HG02870 (cell line): ENCODE measurements at regions not wholly inside any gene's neighbourhood (a gene's known extent, or its start where the extent isn't known, plus 50 kb on each side); places are given as distances from the start of the nearest gene placed in this dataset.
"Not testable (repeated sequence)": the region's sequence is repeated elsewhere in the genome, so short reads cannot be mapped to it uniquely, and the experiment has no call there.

ENCODE experiments used
- ATAC-seq: cut with Tn5 transposase; IDR thresholded peaks from one replicate; pipeline ENCODE4 v1.9.1; 2021; ENCODE audit warnings: mild to moderate bottlenecking, moderate library complexity; ENCODE audit not compliant: unreplicated experiment

DNA sequence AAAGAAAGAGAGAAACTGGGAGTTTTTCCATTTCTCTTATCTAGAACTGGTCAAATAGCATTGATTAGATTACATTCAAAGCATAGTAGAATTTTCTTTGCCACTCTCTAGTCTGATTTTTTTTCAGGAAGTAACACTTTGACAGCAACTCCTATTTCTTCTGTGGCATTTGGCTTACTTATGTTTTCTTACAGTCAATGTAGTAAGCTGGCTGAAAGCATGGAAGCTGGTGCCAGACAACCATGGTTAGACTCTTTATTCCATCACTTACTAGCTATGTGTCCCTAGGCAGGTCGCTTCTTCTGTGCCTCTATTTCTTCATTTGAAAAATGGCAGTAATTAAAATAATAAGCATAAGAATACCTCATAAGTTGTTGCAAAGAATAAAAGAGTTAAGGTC lies 54.2 kb upstream of the OPRM1 start:
- no peak for ATAC-seq

DNA sequence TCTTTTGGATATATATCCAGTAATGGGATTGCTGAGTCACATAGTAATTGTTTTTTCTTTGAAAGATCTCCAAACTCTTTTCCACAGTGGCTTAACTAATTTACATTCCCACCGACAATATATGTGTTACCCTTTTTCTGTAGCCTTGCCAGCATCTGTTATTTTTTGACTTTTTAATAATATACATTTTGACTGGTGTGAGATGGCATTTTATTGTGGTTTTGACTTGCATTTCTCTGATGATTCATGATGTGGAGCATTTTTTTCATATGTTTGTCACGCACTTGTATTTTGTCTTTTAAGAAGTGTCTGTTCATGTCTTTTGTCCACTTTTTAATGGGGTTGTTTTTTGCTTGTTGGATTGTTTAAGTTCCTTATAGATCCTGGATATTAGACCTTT lies 58.9 kb upstream of the OPRM1 start:
- no peak for ATAC-seq

DNA sequence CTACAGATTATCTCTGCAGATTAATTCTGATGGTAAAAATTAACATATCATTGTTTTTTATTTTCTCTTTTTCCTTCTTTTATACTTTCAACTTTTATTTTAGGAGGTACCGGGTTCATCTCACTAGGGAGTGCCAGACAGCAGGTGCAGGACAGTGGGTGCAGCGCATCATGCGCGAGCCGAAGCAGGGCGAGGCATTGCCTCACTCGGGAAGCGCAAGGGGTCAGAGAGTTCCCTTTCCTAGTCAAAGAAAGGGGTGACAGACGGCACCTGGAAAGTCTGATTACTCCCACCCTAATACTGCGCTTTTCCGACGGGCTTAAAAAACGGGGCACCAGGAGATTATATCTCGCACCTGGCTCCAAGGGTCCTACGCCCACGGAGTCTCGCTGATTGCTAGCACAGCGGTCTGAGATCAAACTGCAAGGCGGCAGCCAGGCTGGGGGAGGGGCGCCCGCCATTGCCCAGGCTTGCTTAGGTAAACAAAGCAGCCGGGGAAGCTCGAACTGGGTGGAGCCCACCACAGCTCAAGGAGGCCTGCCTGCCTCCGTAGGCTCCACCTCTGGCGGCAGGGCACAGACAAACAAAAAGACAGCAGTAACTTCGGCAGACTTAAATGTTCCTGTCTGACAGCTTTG lies 60.0 kb upstream of the OPRM1 start:
- ATAC-seq: not testable (repeated sequence)

DNA sequence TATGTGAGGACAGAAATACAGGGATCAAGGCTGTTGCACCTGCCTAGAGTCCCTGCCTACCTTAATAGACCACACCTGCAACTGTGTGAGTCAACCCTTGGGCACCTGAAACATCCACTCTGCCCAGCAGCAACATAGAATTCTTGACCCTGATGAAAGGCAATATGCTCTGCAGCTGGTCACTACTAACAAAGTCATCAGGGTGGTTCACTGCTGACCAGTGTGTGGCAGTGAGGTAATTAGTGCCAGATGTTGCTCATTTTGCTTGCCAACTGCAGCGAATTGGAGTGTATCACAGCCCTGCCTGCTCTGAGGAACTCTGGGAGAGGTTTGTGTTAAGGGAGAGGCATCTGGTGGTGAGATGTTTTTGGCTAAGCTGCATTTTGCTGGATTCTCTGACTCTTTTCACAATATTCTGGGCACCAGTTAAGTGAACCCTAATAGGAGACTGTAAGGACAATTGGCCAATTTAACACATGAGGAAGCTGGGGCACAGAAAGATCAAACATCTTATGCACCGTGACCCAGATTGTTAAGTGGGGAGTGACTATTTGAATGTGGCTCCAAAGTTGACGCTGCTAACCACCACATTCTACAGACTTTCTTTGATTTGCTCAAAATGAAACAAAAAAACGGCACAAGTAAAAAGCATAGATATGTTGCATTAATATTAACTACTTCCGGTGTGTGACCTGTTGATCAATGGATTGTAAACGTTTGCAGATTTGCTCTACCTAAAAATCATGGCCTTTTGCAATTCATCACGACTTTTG lies 61.9 kb upstream of the OPRM1 start:
- peak; percentile 90 for ATAC-seq

DNA sequence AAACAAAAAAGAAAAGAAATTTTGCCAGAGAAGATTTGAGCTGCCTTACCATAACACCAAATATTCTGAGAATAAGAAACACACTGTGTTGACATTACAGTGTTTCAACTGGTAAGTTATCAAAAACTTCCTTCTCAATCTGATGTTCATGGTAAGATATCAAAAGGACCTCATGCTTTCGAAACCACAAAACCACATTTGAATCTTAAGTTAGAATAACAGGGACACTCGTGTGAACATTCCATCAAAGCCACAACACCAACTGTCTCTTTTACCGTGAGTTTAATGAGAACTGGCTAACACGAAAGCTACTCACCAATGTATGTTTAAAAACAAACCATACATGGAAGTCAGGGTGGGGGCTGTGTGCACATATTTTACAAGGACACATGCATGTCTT lies 73.0 kb upstream of the OPRM1 start:
- ATAC-seq: no peak

DNA sequence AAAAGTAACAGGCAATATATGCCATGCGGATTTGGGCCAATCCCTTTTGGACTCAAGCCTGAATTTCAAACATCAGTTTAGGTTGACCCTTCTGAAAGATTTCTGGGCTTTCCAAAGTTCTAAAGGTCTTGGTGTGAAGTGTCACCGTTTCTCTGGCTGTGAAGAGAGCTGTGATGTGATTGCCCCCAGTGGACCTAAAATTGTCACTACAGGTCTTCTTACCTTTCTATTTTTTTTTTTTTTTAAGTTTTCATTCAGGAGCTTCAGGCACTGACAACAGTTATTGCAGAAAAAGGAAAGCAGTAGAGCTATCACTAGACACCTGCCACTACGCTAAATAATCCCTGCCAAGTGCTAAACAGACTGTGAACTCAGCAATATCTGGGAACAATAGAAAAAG lies 75.7 kb upstream of the OPRM1 start:
- ATAC-seq: no peak

DNA sequence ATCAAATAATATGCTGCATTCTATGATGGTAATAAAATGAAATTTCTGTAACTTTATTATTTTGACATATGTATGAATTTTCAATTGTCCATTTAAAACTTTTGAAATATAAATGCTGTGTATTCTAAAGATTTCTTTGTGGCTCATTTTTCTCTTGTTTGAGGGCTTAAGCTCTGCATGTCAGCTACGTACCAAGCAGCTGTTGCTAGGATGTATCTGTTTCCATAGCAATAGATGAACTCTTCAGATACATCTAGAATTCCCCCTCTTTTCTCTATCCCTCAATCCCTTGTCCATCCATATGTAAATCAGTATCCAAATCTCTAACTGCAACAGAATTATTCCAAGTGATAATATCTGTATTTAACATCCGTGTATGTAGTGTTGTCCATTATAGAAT lies 76.5 kb upstream of the OPRM1 start:
- no peak for ATAC-seq

DNA sequence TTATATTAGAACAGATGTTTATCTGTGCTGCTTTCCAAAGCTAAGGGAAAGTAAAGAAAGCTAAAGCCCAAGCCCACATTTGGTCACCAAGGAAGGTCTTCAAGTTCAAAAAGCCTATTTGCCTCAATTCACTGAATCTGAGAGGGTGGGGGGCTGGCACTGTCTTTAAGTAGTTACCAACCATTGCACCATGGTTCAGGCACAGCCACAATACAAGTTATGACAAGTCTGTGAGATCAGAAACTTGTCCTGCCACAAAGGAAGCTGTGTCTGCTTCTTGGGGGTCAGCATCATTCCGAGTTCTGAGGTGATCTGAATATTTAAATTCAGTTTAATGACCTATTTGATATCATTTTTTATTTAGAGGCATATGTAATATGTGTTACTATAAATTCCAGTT lies 78.3 kb upstream of the OPRM1 start:
- no peak for ATAC-seq

DNA sequence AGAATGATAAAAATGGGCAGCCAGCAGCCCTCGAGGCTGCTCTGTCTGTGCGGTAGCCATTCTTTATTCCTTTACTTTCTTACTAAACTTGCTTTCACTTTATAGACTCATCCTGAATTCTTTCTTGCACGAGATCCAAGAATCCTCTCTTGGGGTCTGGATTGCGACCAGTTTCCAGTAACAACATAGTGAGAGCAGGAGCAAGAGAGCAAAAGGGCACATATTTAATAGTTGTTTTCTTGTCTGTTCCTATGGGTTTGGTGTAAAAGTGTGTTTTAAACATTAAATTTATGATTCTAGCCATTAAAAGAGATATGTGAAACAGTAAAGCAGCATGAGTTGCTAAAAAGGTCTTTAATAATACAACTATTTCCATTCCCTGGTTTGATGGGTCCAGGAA lies 78.8 kb upstream of the OPRM1 start:
- ATAC-seq: no peak

DNA sequence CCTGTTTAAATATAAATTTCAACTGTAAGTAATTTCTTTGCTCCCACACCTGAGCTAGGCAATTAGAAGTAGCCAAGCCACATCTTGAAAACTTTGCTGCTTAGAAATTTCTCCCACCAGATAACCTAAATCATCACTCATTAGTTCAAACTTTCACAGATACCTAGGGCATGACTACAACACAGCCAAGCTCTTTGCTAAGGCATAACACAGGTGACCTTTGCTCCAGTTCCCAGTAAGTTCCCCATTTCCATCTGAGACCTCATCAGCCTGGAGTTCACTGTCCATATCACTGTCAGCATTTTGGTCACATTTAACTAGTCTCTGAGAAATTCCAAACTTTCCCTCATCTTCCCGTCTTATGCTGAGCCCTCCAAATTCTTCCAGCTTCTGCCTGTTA lies 79.8 kb upstream of the OPRM1 start:
- no peak for ATAC-seq

DNA sequence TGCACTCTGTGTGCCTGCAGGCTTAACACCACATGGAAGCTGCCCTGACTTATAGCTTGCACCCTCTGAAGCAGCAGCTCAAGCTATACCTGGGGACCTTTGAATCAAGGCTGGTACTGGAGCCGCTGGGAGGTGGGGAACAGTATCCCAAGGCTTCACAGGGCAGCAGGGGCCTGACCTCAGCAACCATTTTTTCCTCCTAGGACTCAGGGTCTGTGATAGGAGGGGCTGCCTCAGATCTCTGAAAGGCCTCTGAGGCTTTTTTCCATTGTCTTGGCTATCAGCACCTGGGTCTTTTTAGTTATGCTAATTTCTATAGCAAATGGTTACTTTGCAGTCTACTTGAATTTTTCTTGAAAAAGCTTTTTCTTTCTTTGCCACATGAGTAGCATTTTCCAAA lies 80.2 kb upstream of the OPRM1 start:
- ATAC-seq: no peak

DNA sequence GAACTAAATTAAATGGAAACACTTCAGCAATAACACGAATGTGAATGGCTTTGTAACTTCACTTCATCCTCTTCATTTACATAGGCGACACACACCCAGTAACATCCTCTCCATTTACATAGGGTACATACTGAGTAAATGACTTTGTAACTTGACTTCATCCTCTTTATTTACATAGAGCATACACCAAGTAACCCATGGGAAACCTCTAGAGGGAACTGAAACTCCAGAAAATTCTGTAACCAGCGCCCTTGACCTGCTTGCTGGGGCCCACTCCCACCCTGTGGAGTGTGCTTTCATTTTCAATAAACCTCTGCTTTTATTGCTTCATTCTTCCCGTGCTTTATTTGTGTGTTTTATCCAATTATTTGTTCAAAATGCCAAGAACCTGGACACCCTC lies 81.6 kb upstream of the OPRM1 start:
- peak; percentile 96 for ATAC-seq

DNA sequence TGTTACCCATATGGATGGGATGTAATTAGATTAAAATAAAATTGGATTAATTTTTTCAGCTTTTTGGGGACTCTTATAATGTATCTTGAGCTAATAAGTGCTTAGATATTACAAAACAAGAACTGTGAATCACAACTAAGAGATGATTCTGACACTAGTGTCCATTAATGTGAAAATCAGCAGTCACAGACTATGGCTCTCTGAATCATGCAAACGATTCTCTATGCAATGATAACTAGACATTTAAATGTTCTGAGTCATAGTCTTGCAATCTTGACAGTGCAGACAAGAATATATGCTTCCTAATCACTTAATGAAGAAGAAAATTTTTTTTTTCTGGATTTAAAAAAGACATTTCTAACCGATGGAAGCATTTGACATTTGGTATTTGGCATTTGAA lies 82.2 kb upstream of the OPRM1 start:
- ATAC-seq: no peak

DNA sequence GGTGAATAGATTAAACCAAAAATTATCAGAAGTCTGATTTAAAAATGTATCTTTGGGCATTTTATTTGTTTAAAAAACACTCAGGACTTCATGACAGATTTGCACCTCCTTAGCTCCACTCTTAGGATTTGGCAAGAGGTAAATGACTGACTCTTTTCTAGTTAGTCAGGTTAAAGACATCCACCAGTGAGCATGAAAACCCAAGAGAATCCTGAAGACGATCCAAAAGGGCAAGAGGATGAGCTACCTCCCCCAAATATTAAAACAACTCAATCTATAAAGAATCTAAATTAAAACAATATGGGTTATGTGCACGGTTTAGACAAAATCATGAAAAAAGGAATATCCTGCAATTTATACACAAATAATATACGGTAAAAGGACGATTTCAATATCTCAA lies 89.4 kb upstream of the OPRM1 start:
- ATAC-seq: no peak

DNA sequence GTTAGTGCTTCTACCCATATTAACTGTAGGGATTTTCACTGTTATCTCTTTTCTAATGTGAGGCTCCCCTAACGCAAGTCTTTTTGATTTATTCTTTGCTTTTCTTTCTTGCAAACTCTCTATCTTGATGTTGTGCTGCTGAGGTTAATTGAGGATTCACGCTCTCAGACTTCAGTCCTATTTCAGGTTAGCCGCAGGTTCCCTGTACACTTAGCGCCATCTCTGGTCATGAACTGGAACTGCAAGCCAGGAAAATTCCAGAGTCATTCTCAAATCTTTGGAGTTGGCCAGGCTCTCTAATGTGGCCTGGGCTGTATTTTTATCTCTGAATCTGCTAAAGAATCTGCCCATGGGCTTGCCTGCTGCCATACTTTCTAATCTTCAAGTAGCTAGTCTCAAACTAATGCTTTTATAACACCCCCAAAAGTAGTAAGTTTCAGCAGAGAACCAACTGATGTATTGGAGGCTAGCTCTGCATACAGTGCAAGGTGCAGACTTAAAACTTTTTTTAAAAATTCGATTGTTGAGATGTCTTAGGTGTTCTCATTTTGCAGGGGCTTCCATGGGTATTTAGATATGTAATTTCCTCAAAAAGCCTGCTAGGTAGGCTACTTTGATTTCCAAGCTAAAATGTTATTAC lies 91.1 kb upstream of the OPRM1 start:
- ATAC-seq: peak; percentile 54

DNA sequence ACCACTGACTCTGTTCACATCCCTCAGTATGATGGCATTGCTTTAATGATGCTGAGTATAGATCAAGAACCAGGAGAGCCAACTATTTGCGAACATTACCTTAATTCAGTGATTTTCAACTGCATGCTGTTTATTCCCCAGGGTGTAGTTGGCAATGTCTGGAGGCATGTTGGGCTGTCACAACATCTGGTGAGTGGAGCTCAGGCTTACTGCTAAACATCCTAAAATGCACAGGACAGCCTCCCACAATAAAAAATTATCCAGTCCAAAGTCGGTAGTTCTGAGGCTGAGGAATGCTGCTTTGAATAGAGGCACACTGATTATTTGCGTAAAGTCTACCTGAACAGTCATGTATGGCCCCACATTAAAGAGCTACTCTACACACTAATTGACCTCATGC lies 94.8 kb upstream of the OPRM1 start:
- ATAC-seq: no peak

DNA sequence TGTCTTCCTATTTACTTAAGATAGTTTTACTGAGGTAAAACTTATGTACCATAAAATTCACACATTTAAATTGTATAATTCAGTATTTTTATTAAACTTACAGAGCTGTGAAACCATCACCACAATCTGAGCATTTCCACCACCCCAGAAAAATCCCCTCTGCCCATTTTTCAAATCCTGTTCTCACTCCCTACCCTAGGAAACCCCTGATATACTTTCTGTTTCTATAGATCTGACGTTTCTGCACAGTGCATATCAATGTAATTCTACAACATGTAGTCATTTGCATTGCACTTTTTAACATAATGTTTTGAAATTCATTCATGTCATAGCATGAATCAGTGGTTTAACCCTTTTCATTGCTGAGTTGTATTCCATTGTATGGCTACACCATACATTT lies 96.7 kb upstream of the OPRM1 start:
- no peak for ATAC-seq

DNA sequence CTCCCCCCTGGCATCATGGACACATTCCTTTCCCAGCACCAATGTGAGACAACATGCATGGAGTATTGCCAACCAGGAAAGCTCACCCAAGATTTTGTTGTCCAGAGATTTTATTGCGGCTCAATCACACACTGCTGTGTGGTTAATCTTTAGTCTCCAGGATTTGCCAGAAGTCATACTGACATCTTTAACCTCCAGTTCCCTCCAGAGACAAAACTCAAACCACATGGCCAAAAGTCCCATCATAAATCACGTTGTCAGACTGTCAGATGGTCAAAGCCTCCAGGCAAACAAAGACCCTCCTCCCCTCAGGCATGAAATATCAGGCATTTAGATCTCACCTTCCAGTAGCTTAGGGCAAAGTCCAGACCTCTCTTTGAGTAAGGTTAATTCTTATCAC lies 97.3 kb upstream of the OPRM1 start:
- ATAC-seq: no peak

DNA sequence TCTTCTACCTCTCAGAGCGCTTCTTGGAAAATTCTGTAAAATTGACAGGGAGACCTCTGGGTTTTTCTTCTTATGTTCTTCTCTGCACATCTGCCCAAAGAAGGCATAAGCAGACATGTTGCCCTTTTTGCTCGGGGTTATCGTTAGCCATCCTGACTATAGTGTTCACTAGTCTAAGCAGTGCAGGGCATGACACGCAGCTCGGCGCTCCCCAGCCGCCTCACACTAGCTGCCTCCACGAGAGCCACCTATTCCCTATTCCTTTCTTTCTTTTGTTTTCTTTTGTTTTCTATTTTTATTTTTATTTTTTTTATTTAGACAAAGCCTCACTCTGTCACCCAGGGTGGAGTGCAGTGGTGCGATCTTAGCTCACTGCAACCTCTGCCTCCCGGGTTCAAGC lies 100.2 kb upstream of the OPRM1 start:
- ATAC-seq: no peak

DNA sequence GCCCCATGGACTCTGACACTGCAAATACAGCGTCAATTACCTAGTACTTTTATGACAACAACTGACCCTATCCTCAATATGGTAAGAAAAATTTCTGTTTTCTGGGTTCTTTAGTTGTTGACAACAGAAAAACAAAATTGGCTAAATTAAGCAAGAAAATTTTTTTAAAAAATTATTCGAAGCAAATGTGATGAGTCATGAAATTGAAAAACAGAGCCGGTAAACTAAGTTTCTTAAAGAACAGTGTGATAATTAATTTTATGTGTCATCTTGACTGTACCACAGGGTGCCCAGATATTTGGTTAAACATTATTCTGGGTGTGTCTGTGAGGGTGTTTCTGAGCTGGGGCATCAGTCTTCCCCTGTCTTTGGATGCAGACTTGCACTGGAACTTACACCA lies 107.6 kb upstream of the OPRM1 start:
- no peak for ATAC-seq

DNA sequence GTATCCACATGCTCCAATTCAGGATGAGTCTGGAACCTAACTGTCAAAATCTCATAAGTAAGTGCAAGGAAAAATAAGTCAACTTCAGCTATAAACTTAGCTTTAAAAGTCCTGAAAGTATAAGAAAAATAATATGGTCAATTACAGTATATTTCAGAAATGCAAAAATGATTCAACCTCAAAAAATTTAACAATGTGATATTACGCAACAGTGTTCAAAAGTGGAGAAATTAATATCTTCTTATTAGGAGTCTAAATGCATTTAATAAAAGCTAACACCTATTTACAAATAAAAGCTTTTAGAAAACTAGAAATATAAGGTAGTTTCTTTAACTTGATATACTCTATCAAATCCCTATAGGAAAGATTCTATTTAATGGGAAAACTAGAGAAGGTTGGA lies 111.2 kb upstream of the OPRM1 start:
- ATAC-seq: no peak

DNA sequence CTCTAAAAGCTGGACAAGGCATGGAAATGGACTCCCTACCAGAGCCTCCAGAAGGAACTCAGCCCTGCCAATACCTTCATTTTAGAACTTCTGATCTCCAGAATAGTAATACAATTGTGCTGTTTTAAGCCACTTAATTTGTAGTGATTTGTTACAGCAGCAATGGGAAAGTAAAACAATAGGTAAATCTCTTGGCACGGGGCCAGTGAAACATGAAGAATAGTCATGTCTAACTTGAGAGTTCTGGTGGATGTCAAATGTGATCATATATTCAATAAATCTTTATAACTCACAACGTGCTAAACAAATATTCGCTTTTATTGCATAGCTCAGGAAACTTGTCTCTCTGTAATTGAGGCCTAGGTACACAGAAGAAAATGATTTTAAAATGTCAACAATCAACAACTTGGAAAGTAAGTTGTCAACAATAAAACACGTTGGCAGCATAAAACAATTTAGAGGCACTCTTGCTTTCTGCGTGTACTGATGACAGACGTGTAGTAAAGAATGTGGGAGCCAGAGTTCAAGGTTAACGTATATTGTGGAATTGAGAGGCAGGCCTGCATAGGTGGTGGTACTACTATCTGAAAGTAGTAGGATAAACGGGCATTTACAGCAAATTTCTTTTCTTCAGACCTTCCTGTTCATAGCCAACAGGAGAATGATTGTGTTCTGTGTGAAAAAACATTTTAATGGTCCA lies 140.5 kb upstream of the OPRM1 start:
- no peak for ATAC-seq
